Germinal center (tissue), 1 donor: ENCODE measurements at regions not wholly inside any gene's neighbourhood (a gene's known extent, or its start where the extent isn't known, plus 50 kb on each side); places are given as distances from the start of the nearest gene placed in this dataset.
A peak's percentile ranks its signal among the peaks of the same experiment; 100 is the strongest.

Experiments
- DNase-seq: peaks from one replicate; pipeline ENCODE4 v3.0.0; 2012; ENCODE audit warnings: mixed read lengths, low spot score

DNA sequence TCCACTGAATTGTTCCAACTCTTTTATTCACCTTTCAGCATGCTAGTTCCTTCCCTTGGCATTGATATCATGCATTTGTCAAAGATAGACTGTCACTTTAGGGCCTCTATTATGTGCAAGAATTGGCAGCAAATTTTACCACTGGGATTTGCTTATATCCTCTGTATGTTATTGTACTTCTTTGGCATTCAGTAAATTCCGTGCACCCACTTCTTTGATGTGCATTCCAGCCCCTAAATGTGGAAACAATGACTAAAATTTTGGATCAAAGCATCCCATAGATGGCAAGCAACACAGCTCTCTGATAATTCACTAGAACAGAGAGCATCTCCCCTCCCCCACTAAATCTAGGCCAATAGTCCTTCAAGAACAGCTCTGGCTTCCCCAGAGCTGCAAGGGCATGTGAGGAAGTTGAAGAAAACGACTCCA, 399.0 kb upstream of the HNRNPA3 start:
- DNase-seq: no peak

GRCh38 chr2:176814274-176814673, 398.3 kb upstream of the HNRNPA3 start:
- DNase-seq: no peak

DNA sequence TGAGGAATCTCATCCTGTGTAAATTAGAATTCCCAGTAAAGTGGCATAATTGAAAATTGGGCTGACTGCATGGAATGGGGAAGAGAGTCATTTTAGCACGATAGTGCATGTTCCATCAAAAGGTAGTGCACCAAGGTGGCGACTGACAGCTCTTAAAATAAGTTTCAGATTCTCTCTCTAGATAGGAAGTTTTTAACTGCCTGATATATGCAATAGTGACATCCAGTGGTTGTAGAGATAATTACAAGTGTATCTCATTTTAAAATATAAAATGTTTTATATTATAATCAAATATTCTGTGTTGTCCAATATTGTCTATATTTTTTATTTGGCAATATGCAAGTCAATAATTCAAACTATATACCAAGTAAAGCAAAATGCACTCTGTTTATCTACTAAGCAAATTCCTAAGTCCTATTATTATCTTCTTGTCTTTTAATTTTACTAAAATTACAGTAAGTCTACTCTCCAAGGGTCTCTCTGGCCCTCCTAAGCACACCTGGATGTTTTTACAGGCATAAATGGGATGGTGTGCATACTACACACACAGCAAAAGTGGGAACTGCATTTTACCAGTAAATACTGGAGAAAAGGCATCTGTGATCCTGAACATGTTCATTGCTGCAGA, 397.7 kb upstream of the HNRNPA3 start:
- DNase-seq: peak; percentile 36

DNA sequence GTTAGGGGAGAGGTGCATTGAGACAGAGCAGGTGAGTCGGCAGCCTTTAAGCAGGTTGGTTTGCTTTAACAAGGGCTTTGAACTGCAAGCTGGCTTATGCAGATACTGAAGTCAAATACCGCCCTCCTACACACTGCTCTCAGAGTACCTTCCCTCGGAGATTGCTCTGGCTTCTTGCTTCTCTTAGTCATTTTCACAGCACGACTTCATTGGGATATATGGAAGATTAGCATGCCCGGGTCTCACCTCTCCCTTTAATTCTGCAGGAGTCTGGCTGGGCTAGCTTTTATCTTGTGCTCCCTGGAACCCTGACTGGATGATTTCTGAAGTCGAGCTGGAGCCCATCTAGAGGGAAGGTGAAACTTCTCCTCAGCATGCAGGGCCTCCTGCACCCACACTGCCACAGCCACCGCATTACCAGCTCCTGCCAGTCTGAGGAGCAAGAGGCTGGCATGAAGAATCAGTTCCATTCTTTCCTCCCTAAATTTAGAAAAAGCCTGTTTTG, 395.5 kb upstream of the HNRNPA3 start:
- no peak for DNase-seq

DNA sequence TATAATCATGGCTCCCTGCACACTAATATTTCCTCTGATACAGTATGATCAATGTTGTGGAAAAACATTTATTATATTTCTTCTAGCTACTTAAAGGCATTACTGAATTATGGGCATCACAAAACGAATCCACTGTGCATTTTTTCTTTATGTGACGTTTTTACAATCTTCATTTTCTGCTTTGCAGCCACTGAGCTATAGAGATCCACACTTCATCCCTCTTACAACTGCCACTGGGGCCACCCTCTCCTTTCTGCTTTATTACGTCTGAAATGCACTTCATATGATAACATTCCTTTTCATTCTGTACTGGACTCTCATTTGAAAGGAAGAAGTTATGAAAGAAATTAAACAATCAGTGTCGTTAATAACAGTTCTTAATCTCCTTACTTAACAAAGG, 394.5 kb upstream of the HNRNPA3 start:
- DNase-seq: no peak

DNA sequence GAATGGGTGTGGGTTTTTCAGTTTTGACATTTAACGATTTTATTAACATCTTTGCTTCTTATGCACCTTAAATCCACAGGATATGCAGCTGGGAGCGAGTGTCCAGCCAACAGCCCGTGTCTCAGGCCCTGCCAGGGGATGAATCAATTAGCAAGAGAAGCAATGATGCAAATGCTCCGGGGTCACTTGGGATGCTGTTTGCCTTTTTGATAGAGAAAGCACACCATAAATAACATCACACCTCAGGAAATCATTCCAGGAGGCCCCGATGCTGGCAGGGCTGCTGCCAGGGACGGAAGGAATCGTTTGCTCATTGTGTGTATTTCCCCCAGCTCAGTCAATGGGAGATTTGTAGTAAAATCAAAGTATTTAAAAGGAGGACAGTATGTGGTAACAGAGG, 394.0 kb upstream of the HNRNPA3 start:
- no peak for DNase-seq

DNA sequence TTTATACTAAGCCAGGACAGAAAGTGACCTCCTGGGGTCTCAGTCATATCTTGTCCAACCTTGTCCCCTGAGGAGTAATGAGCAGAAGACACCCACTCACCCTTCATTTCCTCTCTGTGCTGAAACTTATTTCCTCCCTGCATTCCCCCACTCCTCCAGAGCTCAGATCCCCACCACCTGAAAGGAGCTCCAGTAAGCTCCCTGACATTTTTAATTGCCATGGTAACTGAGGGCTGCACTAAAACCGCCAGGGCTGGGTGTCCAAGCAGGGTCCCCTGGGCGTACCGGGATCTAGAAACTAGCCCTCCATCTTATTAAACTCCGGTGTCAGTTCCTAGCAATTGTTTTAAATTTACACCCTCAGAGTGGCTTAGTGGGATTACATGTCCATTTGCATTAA, 393.3 kb upstream of the HNRNPA3 start:
- no peak for DNase-seq

- no peak for DNase-seq
Observed at GRCh38 chr2:176820371-176820932, 392.1 kb upstream of the HNRNPA3 start.

DNA sequence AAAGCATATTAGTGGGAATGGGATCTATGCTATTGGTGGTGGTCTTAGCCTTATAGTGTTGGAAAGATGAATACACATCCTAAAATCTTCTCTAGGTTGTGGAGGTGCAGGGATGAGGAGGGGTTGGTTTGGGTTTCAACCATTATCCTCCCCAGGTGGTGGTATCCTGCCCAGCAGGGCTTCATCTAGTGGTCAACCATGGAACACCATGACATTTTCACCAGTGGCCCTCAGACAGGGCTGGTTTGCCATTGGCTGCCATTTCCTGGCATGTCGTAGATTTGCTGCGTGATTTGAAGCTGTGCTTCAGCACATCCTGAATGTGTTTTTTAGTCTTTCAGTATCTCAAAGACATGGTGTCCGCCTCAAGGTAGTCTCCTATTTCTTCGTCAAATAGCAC, 391.2 kb upstream of the HNRNPA3 start:
- DNase-seq: no peak

GRCh38 chr2:176822060-176822459, 390.5 kb upstream of the HNRNPA3 start:
- no peak for DNase-seq

- no peak for DNase-seq
Observed at GRCh38 chr2:176826356-176826755, 386.2 kb upstream of the HNRNPA3 start.

DNA sequence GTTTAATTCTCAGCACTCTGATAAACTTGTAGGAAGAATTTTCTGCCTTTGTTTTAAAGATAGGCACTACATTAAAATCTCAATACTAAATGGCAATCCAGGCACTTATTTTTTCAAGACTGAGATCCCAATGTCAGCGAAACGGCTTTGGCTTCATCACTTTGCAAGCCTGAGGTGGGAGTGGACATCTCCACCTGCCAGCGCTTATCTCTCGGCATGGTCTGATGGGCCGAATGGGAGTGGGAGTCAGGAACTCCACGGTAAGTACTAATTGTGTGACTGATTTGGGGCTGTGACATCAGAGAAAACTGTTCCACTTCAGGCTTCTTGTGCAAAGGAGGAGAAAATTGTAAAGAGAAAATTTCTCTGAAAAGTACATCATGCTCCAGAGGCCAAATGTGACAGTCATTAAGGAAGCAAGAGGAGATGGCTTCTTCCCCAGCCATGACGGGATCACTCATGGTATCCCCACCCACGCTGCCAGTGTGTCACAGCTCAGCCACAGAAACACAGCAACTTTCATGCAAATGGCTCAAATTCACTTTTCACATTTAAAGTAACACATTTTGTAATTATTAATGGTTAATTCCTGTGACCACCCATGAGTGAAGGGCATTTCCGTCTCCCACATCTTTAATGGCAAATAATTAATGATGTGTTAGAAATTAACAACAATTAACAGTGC, 385.5 kb upstream of the HNRNPA3 start:
- DNase-seq: no peak

DNA sequence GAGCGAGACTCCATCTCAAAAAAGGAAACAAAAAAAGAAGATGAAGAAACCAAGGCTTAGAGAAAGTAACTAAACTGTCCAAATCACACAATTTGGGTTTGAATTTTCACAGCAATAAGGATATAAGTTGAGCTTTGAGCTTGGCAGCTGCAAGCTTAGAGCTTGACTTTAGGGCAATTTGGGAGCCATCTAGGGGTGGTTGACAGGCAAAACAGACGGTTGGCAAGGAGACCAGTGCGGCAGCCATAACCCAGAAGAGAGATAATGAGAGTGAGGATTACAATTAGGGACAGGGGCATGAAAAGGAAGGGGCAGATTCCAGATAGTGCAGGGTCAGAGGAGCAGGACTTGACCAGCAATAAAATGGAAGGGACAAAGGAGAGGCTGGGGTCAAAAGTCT, 382.2 kb upstream of the HNRNPA3 start:
- no peak for DNase-seq

- no peak for DNase-seq
Observed at GRCh38 chr2:176832086-176832485, 380.5 kb upstream of the HNRNPA3 start.

DNA sequence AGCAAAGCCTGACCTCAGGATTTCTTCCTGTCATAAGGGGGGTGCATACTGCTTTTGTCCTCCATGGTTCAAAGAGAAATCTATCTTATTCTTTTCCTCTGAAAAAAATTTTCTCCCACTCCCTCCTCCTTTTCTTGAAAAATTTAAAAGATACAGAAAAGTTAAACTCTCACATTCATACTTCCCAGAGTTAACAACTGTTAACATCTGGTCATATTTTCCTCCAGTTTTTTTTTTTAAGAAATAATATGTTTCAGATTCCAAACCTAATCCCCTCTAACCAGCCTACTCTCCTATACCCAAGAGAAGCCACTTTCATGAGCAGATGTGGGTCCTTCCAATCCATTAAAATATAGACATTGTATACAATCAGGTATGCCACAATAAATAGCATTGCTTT, 378.9 kb upstream of the HNRNPA3 start:
- DNase-seq: no peak

DNA sequence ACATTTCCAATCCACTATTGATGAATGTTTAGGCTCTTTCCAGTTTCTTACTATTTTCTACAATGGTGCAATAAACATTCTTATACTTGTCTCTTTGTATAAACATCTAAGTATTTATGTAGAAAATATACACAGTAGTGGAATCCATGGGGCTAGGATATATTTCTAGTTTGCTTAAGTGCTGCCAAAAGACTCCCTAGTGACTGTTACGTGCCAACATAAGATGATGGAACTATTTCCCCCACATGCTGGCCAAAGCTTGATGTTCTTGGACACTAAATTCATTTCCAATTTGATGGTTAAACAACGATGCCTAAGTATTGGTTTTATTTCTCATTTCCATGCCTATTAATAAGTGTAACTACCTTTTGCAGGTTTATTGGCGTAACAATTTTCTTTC, 378.4 kb upstream of the HNRNPA3 start:
- DNase-seq: no peak

DNA sequence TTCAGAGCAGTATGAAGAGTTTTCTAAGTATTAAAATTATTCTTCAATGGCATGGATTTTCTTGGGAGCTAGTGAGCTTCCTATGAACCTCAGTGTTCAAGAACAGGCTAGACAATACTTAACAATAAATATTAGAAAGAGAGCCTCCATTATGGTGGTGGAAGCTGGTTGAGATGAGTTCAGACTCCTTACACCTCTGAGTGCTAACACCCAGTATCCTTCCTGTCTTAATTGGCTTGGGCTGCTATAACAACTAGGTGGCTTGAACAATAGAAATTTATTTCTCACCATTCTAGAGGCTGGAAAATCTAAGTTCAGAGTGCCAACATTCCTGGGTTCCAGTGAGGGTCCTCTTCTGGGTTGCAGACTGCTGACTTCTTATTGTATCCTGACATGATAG, 369.4 kb upstream of the HNRNPA3 start:
- DNase-seq: no peak

- DNase-seq: no peak
Observed at GRCh38 chr2:176844461-176844860, 368.1 kb upstream of the HNRNPA3 start.

DNA sequence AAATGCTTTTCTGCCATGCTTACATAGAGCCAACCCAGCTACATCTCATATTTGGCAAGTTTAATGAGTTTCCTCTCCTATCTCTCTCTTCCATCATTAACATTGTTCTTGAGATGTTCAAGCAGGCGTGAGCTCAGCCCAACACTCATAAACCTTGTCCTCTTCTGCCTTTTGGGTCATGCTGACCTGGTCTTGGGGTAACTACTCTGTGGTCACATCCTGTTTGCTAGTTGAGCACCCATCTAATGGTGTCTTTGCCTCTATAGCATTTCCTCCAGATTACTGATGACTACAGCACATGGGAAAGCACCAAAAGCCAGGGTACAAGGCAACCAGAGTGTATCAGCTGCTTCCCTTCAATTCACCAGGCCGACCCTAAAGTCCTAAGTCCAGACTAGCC, 366.9 kb upstream of the HNRNPA3 start:
- DNase-seq: no peak

- no peak for DNase-seq
Observed at GRCh38 chr2:176847575-176847974, 365.0 kb upstream of the HNRNPA3 start.

DNA sequence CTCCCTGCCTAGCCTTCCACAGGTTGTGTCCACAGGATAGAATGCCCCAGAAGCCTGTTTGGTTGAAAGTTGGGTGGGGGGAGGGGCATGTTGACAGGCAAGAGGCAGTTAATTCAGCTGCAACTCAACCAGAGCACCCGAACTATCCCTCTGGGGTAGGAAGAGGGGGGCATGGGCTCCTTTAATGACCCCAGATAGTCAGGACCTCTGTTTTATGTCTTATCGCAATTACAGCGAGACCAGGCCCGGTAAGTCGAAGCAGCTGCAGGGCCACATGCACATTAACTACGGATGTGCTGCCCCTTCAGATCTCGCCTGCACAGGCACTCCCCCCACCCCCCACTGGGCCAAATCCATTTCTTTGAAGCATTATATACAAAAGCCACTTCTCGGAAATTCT, 363.8 kb upstream of the HNRNPA3 start:
- no peak for DNase-seq

DNA sequence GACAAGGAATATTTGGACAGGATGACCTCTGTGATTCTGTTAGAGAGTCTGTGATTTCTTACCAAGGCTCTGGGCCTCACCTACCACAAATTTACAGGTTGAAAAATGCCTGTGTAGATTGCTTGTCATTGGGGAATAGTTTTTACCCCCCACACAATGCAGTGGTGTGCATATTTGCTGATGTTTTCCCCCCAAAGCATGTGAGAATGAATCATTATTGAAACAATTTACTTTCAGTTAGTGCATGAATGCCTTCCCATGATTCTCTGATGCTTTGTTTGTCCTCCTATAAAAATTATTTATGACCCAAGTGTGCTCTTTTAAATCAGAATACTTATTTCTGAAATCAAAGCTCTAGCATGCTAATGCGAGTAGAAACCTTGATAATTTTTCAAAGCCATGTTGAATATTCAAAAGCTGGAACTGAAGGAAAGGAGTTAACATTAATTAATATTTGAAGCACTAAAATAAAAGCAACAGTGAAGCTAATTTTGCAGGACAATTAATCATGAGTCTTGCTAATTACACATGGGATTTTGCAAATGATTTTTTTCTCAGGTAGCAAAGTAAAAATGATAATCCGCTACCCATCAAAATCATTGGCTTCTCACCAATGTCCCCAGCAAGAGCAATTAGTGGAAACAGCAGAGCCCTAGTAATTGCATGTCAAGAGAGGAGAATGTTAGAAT, 361.2 kb upstream of the HNRNPA3 start:
- no peak for DNase-seq

GRCh38 chr2:176851889-176852483, 360.6 kb upstream of the HNRNPA3 start:
- DNase-seq: no peak
